IMR-90 (cell line): ENCODE measurements at regions not wholly inside any gene's neighbourhood (a gene's known extent, or its start where the extent isn't known, plus 50 kb on each side); places are given as distances from the start of the nearest gene placed in this dataset.
A peak's percentile ranks its signal among the peaks of the same experiment; 100 is the strongest.

Experiments used
- ATAC-seq: fragments of 200-7000 bp; cut with Tn5 transposase; 2 replicates; pipeline ENCODE4 v1.9.1; 2020; ENCODE audit warnings: low read depth, mild to moderate bottlenecking, moderate library complexity
- BruUV-seq: library from RNA; stranded (reverse); fragments of 400-500 nt; replicated peaks from 2 replicates; lab custom pipeline; 2021; lab: Mats Ljungman, UMichigan
- CTCF ChIA-PET: fragments of 300-600 bp; formaldehyde crosslinking; extraction: SDS; loops from one replicate; lab custom pipeline; 2021; ENCODE audit warnings: antibody characterized with exemption; lab: Yijun Ruan, JAX
- POLR2A ChIA-PET: fragments of 300-600 bp; sonication (Branson Sonifier 250); formaldehyde crosslinking; loops from one replicate; lab custom pipeline; 2022; ENCODE audit warnings: antibody characterized with exemption; ENCODE audit not compliant: unreplicated experiment; lab: Charles Lee
- DNase-seq: peaks from one replicate; pipeline ENCODE4 v3.0.0; 2013
- H2AFZ ChIP-seq: replicated peaks from 2 replicates; pipeline ENCODE3; 2013; ENCODE audit warnings: low read length, mild to moderate bottlenecking; ENCODE audit not compliant: poor library complexity
- H2AK5ac ChIP-seq: 2 replicates; pipeline ENCODE4 v1.6.1; 2013; ENCODE audit warnings: low read depth, low read length, inconsistent platforms
- H2AK9ac ChIP-seq: replicated peaks from 2 replicates; pipeline ENCODE3; 2013; ENCODE audit warnings: mild to moderate bottlenecking, low read depth, low read length, moderate library complexity; ENCODE audit not compliant: poor library complexity
- H2BK120ac ChIP-seq: 2 replicates; pipeline ENCODE4 v1.6.1; 2013; ENCODE audit warnings: low read depth, low read length, inconsistent platforms
- H2BK15ac ChIP-seq: 3 replicates; pipeline ENCODE4 v1.6.1; 2013; ENCODE audit warnings: low read depth, low read length, inconsistent platforms
- H2BK20ac ChIP-seq: 2 replicates; pipeline ENCODE4 v1.6.1; 2013; ENCODE audit warnings: low read depth, mild to moderate bottlenecking, inconsistent platforms, low read length, moderate library complexity
- H2BK5ac ChIP-seq: 2 replicates; pipeline ENCODE4 v1.6.1; 2013; ENCODE audit warnings: mild to moderate bottlenecking, low read depth, low read length, inconsistent platforms; ENCODE audit not compliant: poor library complexity, severe bottlenecking
- H3K14ac ChIP-seq: replicated peaks from 2 replicates; pipeline ENCODE4 v1.6.1; 2013; ENCODE audit warnings: low read depth, low read length, inconsistent platforms
- H3K18ac ChIP-seq: 2 replicates; pipeline ENCODE4 v1.6.1; 2013; ENCODE audit warnings: low read depth, low read length, control low read depth
- H3K23ac ChIP-seq: 2 replicates; pipeline ENCODE4 v1.6.1; 2013; ENCODE audit warnings: low read depth, low read length, inconsistent platforms
- H3K27ac ChIP-seq: 2 replicates; pipeline ENCODE4 v1.5.1; 2013; ENCODE audit warnings: mild to moderate bottlenecking, control low read depth, low read length; ENCODE audit not compliant: insufficient read depth
- H3K27me3 ChIP-seq: 2 replicates; pipeline ENCODE4 v1.6.1; 2013; ENCODE audit warnings: low read length; ENCODE audit not compliant: control insufficient read depth, insufficient read depth
- H3K36me3 ChIP-seq: 2 replicates; pipeline ENCODE4 v1.6.1; 2013; ENCODE audit warnings: low read length, mixed read lengths; ENCODE audit not compliant: control insufficient read depth, insufficient read depth
- H3K4ac ChIP-seq: 2 replicates; pipeline ENCODE4 v1.6.1; 2013; ENCODE audit warnings: low read depth, low read length, inconsistent platforms
- H3K4me1 ChIP-seq: 2 replicates; pipeline ENCODE4 v1.6.1; 2013; ENCODE audit warnings: low read length, mixed read lengths; ENCODE audit not compliant: control insufficient read depth, insufficient read depth
- H3K4me2 ChIP-seq: 2 replicates; pipeline ENCODE4 v1.6.1; 2013; ENCODE audit warnings: low read depth, mild to moderate bottlenecking, control low read depth, low read length, moderate library complexity
- H3K4me3 ChIP-seq: 2 replicates; pipeline ENCODE4 v1.5.1; 2013; ENCODE audit warnings: low read depth, mild to moderate bottlenecking, control low read depth, low read length, moderate library complexity; ENCODE audit not compliant: insufficient read depth
- H3K56ac ChIP-seq: 2 replicates; pipeline ENCODE4 v1.6.1; 2013; ENCODE audit warnings: low read length, inconsistent platforms; ENCODE audit not compliant: insufficient read depth; ENCODE audit errors: extremely low read depth
- H3K79me1 ChIP-seq, 2 experiments: 2 replicates each; pipeline ENCODE4 v1.6.1; 2013; ENCODE audit warnings: low read length in 2 of 2, inconsistent platforms in 1 of 2, low read depth in 1 of 2
- H3K9ac ChIP-seq: 2 replicates; pipeline ENCODE4 v1.6.1; 2013; ENCODE audit warnings: low read depth, low read length, control low read depth
- H3K9me1 ChIP-seq: 2 replicates; pipeline ENCODE4 v1.6.1; 2013; ENCODE audit warnings: low read length, inconsistent platforms; ENCODE audit not compliant: insufficient read depth
- H3K9me3 ChIP-seq: 2 replicates; pipeline ENCODE4 v1.6.1; 2013; ENCODE audit warnings: low read length; ENCODE audit not compliant: control insufficient read depth, insufficient read depth
- H4K20me1 ChIP-seq: 2 replicates; pipeline ENCODE4 v1.6.1; 2013; ENCODE audit warnings: low read length, inconsistent platforms; ENCODE audit not compliant: insufficient read depth
- H4K5ac ChIP-seq: 2 replicates; pipeline ENCODE4 v1.6.1; 2013; ENCODE audit warnings: mild to moderate bottlenecking, low read depth, low read length, control low read depth
- H4K8ac ChIP-seq, 2 experiments: 2 replicates each; pipeline ENCODE4 v1.6.1; 2013; ENCODE audit warnings: low read depth in 2 of 2, low read length in 2 of 2, control low read depth in 1 of 2, inconsistent platforms in 1 of 2
- H4K91ac ChIP-seq: 2 replicates; pipeline ENCODE4 v1.6.1; 2013; ENCODE audit warnings: low read depth, low read length, inconsistent platforms; ENCODE audit not compliant: insufficient read depth
- CEBPB ChIP-seq: IDR thresholded peaks from 2 replicates; pipeline ENCODE4 v1.6.1; 2012; ENCODE audit warnings: low read depth, low read length, improper control_type of control experiment
- MAFK ChIP-seq: IDR thresholded peaks from 2 replicates; pipeline ENCODE4 v1.6.1; 2012; ENCODE audit warnings: low read depth, low read length, improper control_type of control experiment
- WGBS, 2 experiments: methylation state at CpG; one replicate each; pipeline versions ENCODE4 v1.1.5 to v1.1.7; 2013; ENCODE audit warnings: missing lambda C conversion rate in 2 of 2; ENCODE audit not compliant: insufficient read length in 1 of 2; ENCODE audit errors: extremely low coverage in 2 of 2; 5-methylcytosine and 5-hydroxymethylcytosine counted together
- dilution Hi-C: fragments of 300-500 bp; cut with HindIII; formaldehyde crosslinking; loops from one replicate; pipeline ENCODE4 v1.14.3; 2018; ENCODE audit warnings: low sequenced_read_pairs; ENCODE audit not compliant: unreplicated experiment
- in situ Hi-C: fragments of 300-500 bp; cut with MboI; formaldehyde crosslinking; loops from 3 replicates; pipeline ENCODE4 v1.14.3; 2019; ENCODE audit warnings: low sequenced_read_pairs, inconsistent platforms, mixed read lengths
- intact Hi-C: fragments of 100-400 bp; cut with micrococcal nuclease; formaldehyde crosslinking; loops from 2 replicates; pipeline ENCODE4 v1.10.0; 2022

GRCh38 chr7:16989811-16990413, 108.1 kb upstream of the AGR3 start:
- Histone ChIP-seq H3K23ac (peak overlapping the region; percentile 29; the same call in 1 of the 2 replicates), H2AK5ac (peak overlapping the region; percentile 25; the same call in 1 of the 2 replicates), H2AFZ (peak overlapping the region; percentile 73), H3K27me3 (no peaks in the 10 kb centered on the region), H3K9me1 (no peaks in the 10 kb centered on the region), H3K36me3 (no peaks in the 10 kb centered on the region), H3K14ac (peak overlapping the region; percentile 39), H2BK5ac (no peak overlapping the region), H3K9ac (peak overlapping the region; percentile 40; the same call in 1 of the 2 replicates), H4K8ac (peak overlapping the region; percentile 1 to 16; a peak in 2 of 4 replicates), H3K9me3 (no peaks in the 10 kb centered on the region), H2BK120ac (peak overlapping the region; percentile 78), H4K20me1 (no peaks in the 10 kb centered on the region), H2AK9ac (no peak overlapping the region), H2BK15ac (peak overlapping the region; percentile 45; the same call in 2 of the 3 replicates), H3K4ac (peak overlapping the region; percentile 57), H2BK20ac (peak overlapping the region; percentile 86; the same call in 1 of the 2 replicates), H3K4me3 (peak overlapping the region; percentile 6; the same call in 1 of the 2 replicates), H3K27ac (peak overlapping the region; percentile 66), H3K56ac (no peak overlapping the region), H3K18ac (peak overlapping the region; percentile 30), H4K91ac (no peak overlapping the region), H3K4me2 (peak overlapping the region; percentile 45), H3K79me1 (no peaks in the 10 kb centered on the region), H3K4me1 (no peaks in the 10 kb centered on the region; the same call in 1 of the 2 replicates), H4K5ac (peak overlapping the region; percentile 0; the same call in 1 of the 2 replicates)
- ChIA-PET CTCF (interaction anchor here (0.6 kb wide), 1 partner anchor 618 kb away, joined by 3 read pairs; no protein-coding TSS in a partner anchor), POLR2A (no interaction called here)
- ATAC-seq (peak; percentile 94), DNase-seq (peak; percentile 80)
- no peak for TF ChIP-seq MAFK
- TF ChIP-seq CEBPB = peak; percentile 52; the same call in 1 of the 2 replicates
- in situ Hi-C loops = loop anchor here (10.0 kb wide), 1 partner anchor 655 kb away; no protein-coding TSS in a partner anchor
- intact Hi-C loops = loop anchor here (2.0 to 10.0 kb wide), 3 partner anchors 311 to 545 kb away; no protein-coding TSS in a partner anchor
- dilution Hi-C loops = no loop called here
- 0% methylated on average over 2 of the region's 7 CpGs; no CpG with 5 or more reads in 1 of the 2 experiments for WGBS, 2 experiments
- no TSS peak for BruUV-seq
